ENCODE measurements at regions not wholly inside any gene's neighbourhood (a gene's known extent, or its start where the extent isn't known, plus 50 kb on each side); places are given as distances from the start of the nearest gene placed in this dataset.

- no peak for TF ChIP-seq CTCF (IDR thresholded peaks at IDR 0.05)
- no peak for TF ChIP-seq POLR2A (IDR thresholded peaks at IDR 0.05)
Measured at GRCh38 chr5:77923666-77924065, 147.5 kb upstream of the TBCA start.

All from adrenal gland (tissue), 5 donors.